ENCODE measurements at regions not wholly inside any gene's neighbourhood (a gene's known extent, or its start where the extent isn't known, plus 50 kb on each side); places are given as distances from the start of the nearest gene placed in this dataset.

DNA sequence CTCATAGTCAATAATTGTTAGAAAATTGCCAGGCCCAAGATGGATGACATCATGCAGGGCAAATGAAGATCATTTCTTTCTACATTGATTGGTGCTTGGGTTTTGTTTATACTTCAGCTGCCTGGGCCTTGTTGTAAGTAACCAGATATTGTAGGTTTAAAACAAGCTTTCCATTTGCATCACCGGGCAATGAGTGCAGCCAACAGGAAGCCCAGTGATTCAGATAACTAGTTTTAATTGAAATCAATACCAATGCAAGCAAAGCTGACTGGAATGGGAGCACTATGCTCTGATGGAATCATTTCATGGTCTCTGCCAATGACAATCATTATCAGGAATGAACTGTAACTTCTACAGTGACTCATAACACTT is 279.3 kb downstream of the DUSP6 start:
- H3K4me3 ChIP-seq (ENCODE audit: low read depth, low read length): no peak overlapping the region
- no peak for DNase-seq (ENCODE audit: low read depth)
- TF ChIP-seq, protein P1, sequence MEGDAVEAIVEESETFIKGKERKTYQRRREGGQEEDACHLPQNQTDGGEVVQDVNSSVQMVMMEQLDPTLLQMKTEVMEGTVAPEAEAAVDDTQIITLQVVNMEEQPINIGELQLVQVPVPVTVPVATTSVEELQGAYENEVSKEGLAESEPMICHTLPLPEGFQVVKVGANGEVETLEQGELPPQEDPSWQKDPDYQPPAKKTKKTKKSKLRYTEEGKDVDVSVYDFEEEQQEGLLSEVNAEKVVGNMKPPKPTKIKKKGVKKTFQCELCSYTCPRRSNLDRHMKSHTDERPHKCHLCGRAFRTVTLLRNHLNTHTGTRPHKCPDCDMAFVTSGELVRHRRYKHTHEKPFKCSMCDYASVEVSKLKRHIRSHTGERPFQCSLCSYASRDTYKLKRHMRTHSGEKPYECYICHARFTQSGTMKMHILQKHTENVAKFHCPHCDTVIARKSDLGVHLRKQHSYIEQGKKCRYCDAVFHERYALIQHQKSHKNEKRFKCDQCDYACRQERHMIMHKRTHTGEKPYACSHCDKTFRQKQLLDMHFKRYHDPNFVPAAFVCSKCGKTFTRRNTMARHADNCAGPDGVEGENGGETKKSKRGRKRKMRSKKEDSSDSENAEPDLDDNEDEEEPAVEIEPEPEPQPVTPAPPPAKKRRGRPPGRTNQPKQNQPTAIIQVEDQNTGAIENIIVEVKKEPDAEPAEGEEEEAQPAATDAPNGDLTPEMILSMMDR (IDR thresholded peaks at IDR 0.05; ENCODE audit: insufficient read depth, low read depth, low read length, missing control alignments): no peak

- TF ChIP-seq, protein P1 (IDR thresholded peaks at IDR 0.05; ENCODE audit: insufficient read depth, low read depth, low read length, missing control alignments): no peak
Measured at GRCh38 chr12:89072294-89073026, 279.8 kb downstream of the DUSP6 start.

DNA sequence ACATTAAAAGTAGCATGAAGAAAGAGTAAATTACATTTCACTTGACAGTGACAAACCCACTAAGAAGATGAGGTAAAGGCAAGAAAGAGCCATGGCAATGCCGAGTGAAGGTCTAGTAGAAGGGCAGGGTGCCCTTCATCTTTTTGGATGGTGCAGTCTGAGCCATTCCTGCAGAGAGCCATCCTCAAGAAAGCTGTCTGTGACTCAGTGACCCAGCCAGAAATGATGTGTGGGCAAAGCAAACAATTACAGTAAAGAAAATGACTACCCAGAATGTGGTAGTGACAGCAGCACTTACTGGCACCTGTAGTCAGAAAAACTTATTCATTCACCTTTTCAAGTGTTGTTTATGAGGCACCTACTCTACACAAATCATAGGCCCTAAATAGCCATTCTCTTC is 281.7 kb downstream of the DUSP6 start:
- TF ChIP-seq, protein P1 (IDR thresholded peaks at IDR 0.05; ENCODE audit: insufficient read depth, low read depth, low read length, missing control alignments): no peak
- H3K4me3 ChIP-seq (ENCODE audit: low read depth, low read length): no peak overlapping the region
- DNase-seq (ENCODE audit: low read depth): no peak

More at GRCh38 chr12:89072294-89073026, 279.8 kb downstream of the DUSP6 start:
- DNase-seq (ENCODE audit: low read depth): no peak
- no peak overlapping the region for H3K4me3 ChIP-seq (ENCODE audit: low read depth, low read length)

- TF ChIP-seq, protein P1 (IDR thresholded peaks at IDR 0.05; ENCODE audit: insufficient read depth, low read depth, low read length, missing control alignments): no peak
- no peak overlapping the region for H3K4me3 ChIP-seq (ENCODE audit: low read depth, low read length)
- DNase-seq (ENCODE audit: low read depth): no peak
Measured at GRCh38 chr12:89069431-89069830, 282.9 kb downstream of the DUSP6 start.

- DNase-seq (ENCODE audit: low read depth): no peak
- TF ChIP-seq, protein P1 (IDR thresholded peaks at IDR 0.05; ENCODE audit: insufficient read depth, low read depth, low read length, missing control alignments): no peak
- no peak overlapping the region for H3K4me3 ChIP-seq (ENCODE audit: low read depth, low read length)
Measured at GRCh38 chr12:89067421-89068187, 284.7 kb downstream of the DUSP6 start.

- DNase-seq (ENCODE audit: low read depth): no peak
- no peak overlapping the region for H3K4me3 ChIP-seq (ENCODE audit: low read depth, low read length)
- TF ChIP-seq, protein P1 (IDR thresholded peaks at IDR 0.05; ENCODE audit: insufficient read depth, low read depth, low read length, missing control alignments): no peak
Measured at GRCh38 chr12:89064780-89065179, 287.5 kb downstream of the DUSP6 start.

All from GM12865 (cell line).